ENCODE measurements at regions not wholly inside any gene's neighbourhood (a gene's known extent, or its start where the extent isn't known, plus 50 kb on each side); places are given as distances from the start of the nearest gene placed in this dataset.
A peak's percentile ranks its signal among the peaks of the same experiment; 100 is the strongest.

GRCh38 chrX:39922488-39922887, 175.3 kb downstream of the BCOR start:
- H3K9me3 Mint-ChIP-seq: no peaks in the 10 kb centered on the region
- H3K27me3 Mint-ChIP-seq: peaks cover 6% of the 10 kb centered on the region
- H3K36me3 Mint-ChIP-seq (ENCODE audit: low read depth): no peaks in the 10 kb centered on the region
- no peak overlapping the region for H3K27ac Mint-ChIP-seq
- H3K4me1 Mint-ChIP-seq (ENCODE audit: low read depth): no peaks in the 10 kb centered on the region
- intact Hi-C loops (cut with micrococcal nuclease): no loop called here
- H3K4me3 Mint-ChIP-seq: no peak overlapping the region

- no peaks in the 10 kb centered on the region for H3K4me1 Mint-ChIP-seq (ENCODE audit: low read depth)
Measured at GRCh38 chrX:39922926-39923325, 174.8 kb downstream of the BCOR start.

GRCh38 chrX:39927380-39927779, 170.4 kb downstream of the BCOR start:
- H3K27me3 Mint-ChIP-seq: peaks cover 1% of the 10 kb centered on the region
- H3K27ac Mint-ChIP-seq: no peak overlapping the region

More at GRCh38 chrX:39922926-39923325, 174.8 kb downstream of the BCOR start:
- Mint-ChIP-seq H3K36me3 (ENCODE audit: low read depth) (no peaks in the 10 kb centered on the region), H3K27me3 (peaks cover 6% of the 10 kb centered on the region), H3K27ac (no peak overlapping the region), H3K4me3 (no peak overlapping the region), H3K9me3 (no peaks in the 10 kb centered on the region)
- intact Hi-C loops (cut with micrococcal nuclease): no loop called here

GRCh38 chrX:39928704-39929378, 168.9 kb downstream of the BCOR start:
- Mint-ChIP-seq H3K27me3 (peaks cover 1% of the 10 kb centered on the region), H3K27ac (no peak overlapping the region), H3K9me3 (no peaks in the 10 kb centered on the region), H3K4me1 (ENCODE audit: low read depth) (no peaks in the 10 kb centered on the region), H3K36me3 (ENCODE audit: low read depth) (no peaks in the 10 kb centered on the region), H3K4me3 (no peak overlapping the region)
- intact Hi-C loops (cut with micrococcal nuclease): no loop called here

More at GRCh38 chrX:39927380-39927779, 170.4 kb downstream of the BCOR start:
- intact Hi-C loops (cut with micrococcal nuclease): no loop called here
- no peaks in the 10 kb centered on the region for H3K36me3 Mint-ChIP-seq (ENCODE audit: low read depth)
- no peaks in the 10 kb centered on the region for H3K9me3 Mint-ChIP-seq
- no peak overlapping the region for H3K4me3 Mint-ChIP-seq
- no peaks in the 10 kb centered on the region for H3K4me1 Mint-ChIP-seq (ENCODE audit: low read depth)

GRCh38 chrX:39929379-39930025, 168.3 kb downstream of the BCOR start:
- H3K9me3 Mint-ChIP-seq: no peaks in the 10 kb centered on the region
- peaks cover 1% of the 10 kb centered on the region for H3K27me3 Mint-ChIP-seq
- no peak overlapping the region for H3K27ac Mint-ChIP-seq
- intact Hi-C loops (cut with micrococcal nuclease): no loop called here
- no peaks in the 10 kb centered on the region for H3K36me3 Mint-ChIP-seq (ENCODE audit: low read depth)
- H3K4me1 Mint-ChIP-seq (ENCODE audit: low read depth): no peaks in the 10 kb centered on the region
- no peak overlapping the region for H3K4me3 Mint-ChIP-seq

GRCh38 chrX:39930786-39931528, 166.8 kb downstream of the BCOR start:
- no peak overlapping the region for H3K27ac Mint-ChIP-seq
- no peaks in the 10 kb centered on the region for H3K9me3 Mint-ChIP-seq
- peaks cover 1% of the 10 kb centered on the region for H3K27me3 Mint-ChIP-seq
- intact Hi-C loops (cut with micrococcal nuclease): no loop called here
- H3K36me3 Mint-ChIP-seq (ENCODE audit: low read depth): no peaks in the 10 kb centered on the region
- peaks cover 3% of the 10 kb centered on the region for H3K4me1 Mint-ChIP-seq (ENCODE audit: low read depth)
- no peak overlapping the region for H3K4me3 Mint-ChIP-seq

GRCh38 chrX:39931529-39932282, 166.1 kb downstream of the BCOR start:
- Mint-ChIP-seq H3K27ac (no peak overlapping the region), H3K4me3 (no peak overlapping the region), H3K36me3 (ENCODE audit: low read depth) (no peaks in the 10 kb centered on the region), H3K4me1 (ENCODE audit: low read depth) (peaks cover 11% of the 10 kb centered on the region), H3K9me3 (no peaks in the 10 kb centered on the region), H3K27me3 (peaks cover 1% of the 10 kb centered on the region)
- intact Hi-C loops (cut with micrococcal nuclease): no loop called here

- peak overlapping the region; percentile 46 for H3K27ac Mint-ChIP-seq
- no peak overlapping the region for H3K4me3 Mint-ChIP-seq
- intact Hi-C loops (cut with micrococcal nuclease): no loop called here
- no peaks in the 10 kb centered on the region for H3K9me3 Mint-ChIP-seq
- H3K4me1 Mint-ChIP-seq (ENCODE audit: low read depth): peaks cover 23% of the 10 kb centered on the region
- peaks cover 4% of the 10 kb centered on the region for H3K27me3 Mint-ChIP-seq
- no peaks in the 10 kb centered on the region for H3K36me3 Mint-ChIP-seq (ENCODE audit: low read depth)
Measured at GRCh38 chrX:39935411-39936064, 162.2 kb downstream of the BCOR start.

GRCh38 chrX:39936886-39937770, 160.6 kb downstream of the BCOR start:
- peak overlapping the region; percentile 23 for H3K4me3 Mint-ChIP-seq
- intact Hi-C loops (cut with micrococcal nuclease): no loop called here
- H3K4me1 Mint-ChIP-seq (ENCODE audit: low read depth): peaks cover 23% of the 10 kb centered on the region

GRCh38 chrX:39938466-39938865, 159.3 kb downstream of the BCOR start:
- H3K27me3 Mint-ChIP-seq: peaks cover 6% of the 10 kb centered on the region
- H3K9me3 Mint-ChIP-seq: no peaks in the 10 kb centered on the region
- peaks cover 23% of the 10 kb centered on the region for H3K4me1 Mint-ChIP-seq (ENCODE audit: low read depth)
- intact Hi-C loops (cut with micrococcal nuclease): no loop called here
- H3K27ac Mint-ChIP-seq: no peak overlapping the region
- no peak overlapping the region for H3K4me3 Mint-ChIP-seq
- H3K36me3 Mint-ChIP-seq (ENCODE audit: low read depth): no peaks in the 10 kb centered on the region

More at GRCh38 chrX:39936886-39937770, 160.6 kb downstream of the BCOR start:
- Mint-ChIP-seq H3K27me3 (peaks cover 3% of the 10 kb centered on the region), H3K9me3 (no peaks in the 10 kb centered on the region), H3K27ac (no peak overlapping the region), H3K36me3 (ENCODE audit: low read depth) (no peaks in the 10 kb centered on the region)

GRCh38 chrX:39939678-39940077, 158.1 kb downstream of the BCOR start:
- peaks cover 6% of the 10 kb centered on the region for H3K27me3 Mint-ChIP-seq
- intact Hi-C loops (cut with micrococcal nuclease): no loop called here
- no peak overlapping the region for H3K27ac Mint-ChIP-seq
- no peaks in the 10 kb centered on the region for H3K9me3 Mint-ChIP-seq
- H3K4me1 Mint-ChIP-seq (ENCODE audit: low read depth): peaks cover 23% of the 10 kb centered on the region
- no peak overlapping the region for H3K4me3 Mint-ChIP-seq
- no peaks in the 10 kb centered on the region for H3K36me3 Mint-ChIP-seq (ENCODE audit: low read depth)

GRCh38 chrX:39941332-39941920, 156.3 kb downstream of the BCOR start:
- H3K36me3 Mint-ChIP-seq (ENCODE audit: low read depth): no peaks in the 10 kb centered on the region
- no peak overlapping the region for H3K4me3 Mint-ChIP-seq
- no peaks in the 10 kb centered on the region for H3K9me3 Mint-ChIP-seq
- intact Hi-C loops (cut with micrococcal nuclease): no loop called here
- H3K27ac Mint-ChIP-seq: no peak overlapping the region
- H3K27me3 Mint-ChIP-seq: peaks cover 6% of the 10 kb centered on the region
- peaks cover 16% of the 10 kb centered on the region for H3K4me1 Mint-ChIP-seq (ENCODE audit: low read depth)
